HG03196 (cell line): ENCODE measurements at regions not wholly inside any gene's neighbourhood (a gene's known extent, or its start where the extent isn't known, plus 50 kb on each side); places are given as distances from the start of the nearest gene placed in this dataset.
"Not testable (repeated sequence)": the region's sequence is repeated elsewhere in the genome, so short reads cannot be mapped to it uniquely, and the experiment has no call there.

Experiments used
- ATAC-seq: cut with Tn5 transposase; IDR thresholded peaks from one replicate; pipeline ENCODE4 v1.9.1; 2021; ENCODE audit not compliant: unreplicated experiment

DNA sequence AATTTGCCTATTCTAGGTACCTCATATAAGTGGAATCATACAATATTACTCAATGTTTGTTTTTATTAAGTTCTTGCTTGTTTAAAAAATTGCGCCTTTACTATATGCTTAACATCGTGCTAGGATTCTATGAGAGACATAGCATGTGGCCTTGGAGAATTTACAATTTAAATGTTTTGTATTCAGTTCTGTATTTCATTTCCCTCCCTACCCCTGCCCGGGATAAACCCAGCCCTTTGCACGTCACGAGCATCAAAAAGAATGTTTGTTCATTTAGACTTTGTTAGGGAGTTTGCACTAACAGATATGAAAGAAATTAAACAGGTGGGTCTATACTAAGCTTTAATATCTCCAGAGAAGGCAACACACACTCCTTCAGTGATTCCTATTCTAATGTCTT, 75.7 kb downstream of the C18orf54 start:
- no peak for ATAC-seq

GRCh38 chr18:54433857-54434256, 76.2 kb downstream of the C18orf54 start:
- ATAC-seq: no peak

DNA sequence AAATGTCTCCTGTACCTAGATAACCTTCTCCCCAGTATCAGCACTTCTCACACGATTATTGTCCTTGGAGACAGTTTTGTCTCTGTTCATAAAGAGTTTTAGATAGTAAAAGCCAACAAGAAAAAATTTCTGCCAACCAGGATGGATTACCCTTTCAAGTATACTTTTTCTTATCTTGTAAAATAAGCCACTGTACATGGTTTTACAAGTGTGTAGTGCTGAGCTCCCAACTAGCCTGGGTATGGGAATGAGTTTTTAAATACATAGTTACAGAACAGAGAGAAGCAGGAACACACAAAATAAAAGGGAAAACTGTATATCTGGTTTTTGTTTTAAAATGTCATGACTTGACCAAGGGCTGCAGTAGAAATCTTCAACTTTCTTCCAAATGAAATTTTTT, 76.7 kb downstream of the C18orf54 start:
- ATAC-seq: no peak

DNA sequence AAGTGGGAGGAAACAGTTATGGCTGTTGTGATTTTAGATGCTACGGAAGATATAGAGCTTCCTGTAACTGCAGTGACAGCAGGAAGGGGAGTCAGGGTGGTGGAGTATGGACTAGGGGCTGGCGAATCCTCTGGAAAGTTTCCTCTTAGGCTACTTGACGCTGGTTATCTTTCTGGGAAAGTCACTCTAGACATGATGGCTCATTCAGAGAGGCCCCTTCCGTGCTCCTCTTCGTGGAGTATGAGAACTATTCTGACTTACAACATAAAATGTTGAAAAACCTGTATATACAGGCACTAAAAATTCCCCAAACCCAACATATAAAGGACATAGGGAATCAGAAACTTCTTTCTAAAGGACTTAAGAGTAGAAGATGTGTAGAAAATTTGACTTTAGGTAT, 78.8 kb downstream of the C18orf54 start:
- no peak for ATAC-seq

- ATAC-seq: no peak
Observed at GRCh38 chr18:54440292-54440691, 82.6 kb downstream of the C18orf54 start.

DNA sequence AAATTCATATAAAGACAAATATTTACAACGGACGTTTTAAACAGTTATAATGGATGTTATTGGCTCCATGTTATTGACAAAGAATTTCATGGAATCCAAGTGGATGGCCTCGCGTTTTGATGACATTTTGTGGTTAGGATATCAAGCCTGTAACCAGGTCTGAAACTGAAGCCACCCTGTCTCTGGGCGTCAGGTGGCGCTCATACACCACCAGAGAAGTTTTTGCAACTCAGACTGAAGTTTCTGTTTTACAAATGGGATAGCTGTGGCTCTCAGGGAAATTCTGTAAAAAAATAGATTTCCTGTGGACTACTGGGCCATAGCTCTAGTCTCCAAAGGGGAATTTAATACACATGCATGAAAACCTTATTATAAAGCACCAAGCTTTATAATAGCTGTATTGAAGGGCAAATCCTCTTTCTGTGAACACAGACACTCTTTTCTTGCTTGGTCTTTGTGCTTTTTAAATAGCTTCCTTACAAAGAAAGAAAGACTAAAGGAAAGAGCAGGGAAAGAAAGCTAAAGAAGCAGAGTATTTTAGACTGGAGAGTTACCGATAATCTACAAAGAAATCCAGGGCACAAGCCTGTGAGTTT, 86.7 kb downstream of the C18orf54 start:
- peak; percentile 78 for ATAC-seq

DNA sequence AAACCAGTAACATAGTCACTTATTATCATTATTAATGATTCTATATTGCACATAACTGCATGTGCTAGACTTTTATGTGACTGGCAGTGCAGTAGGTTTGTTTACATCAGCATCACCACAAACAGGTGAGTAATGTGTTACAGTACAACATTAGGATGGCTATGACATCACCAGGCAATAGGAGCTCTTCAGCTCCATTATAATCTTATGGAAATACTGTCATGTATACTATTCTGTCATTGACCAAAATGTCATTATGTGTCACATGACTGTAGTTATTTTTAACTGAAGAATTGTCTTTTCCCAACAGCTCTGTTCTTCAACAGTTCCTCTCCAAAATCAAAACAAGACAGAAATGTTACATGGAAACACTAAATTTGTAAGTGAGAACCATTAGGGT, 96.3 kb downstream of the C18orf54 start:
- no peak for ATAC-seq

GRCh38 chr18:54465502-54465901, 107.8 kb downstream of the C18orf54 start:
- ATAC-seq: no peak

DNA sequence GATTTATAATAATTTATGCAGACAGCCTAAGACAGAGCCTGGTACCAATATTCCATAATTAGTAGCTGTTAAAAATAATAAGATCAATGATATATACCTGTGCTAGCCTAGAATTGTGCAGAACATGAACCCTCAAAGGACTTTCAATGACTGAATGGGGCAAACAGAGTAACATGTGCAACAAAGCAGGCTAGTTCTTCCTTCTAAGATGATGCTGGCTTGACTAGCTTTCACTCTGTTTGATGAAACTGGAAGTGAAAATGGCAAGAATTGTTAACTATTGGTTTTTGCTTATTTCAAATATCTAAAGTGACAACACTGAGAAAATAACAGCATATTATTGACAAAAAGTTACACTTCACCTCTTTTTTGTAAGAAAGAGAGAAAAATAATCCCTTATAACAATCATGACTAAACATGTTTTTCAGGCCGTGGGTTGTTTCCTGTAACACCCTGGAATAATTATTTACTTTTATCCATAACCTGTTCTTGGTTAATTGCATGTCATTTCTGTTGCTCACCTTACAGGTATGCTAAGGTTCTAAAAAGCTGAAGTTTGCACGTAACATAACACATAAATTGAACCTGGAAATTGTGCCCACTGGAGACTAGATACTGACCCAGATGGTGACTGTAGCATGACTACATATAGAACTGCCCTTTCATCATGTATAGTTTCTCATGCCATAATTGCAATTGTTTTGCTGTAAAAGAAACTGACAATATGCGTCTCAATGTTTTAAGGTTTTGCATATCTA, 108.7 kb downstream of the C18orf54 start:
- no peak for ATAC-seq

DNA sequence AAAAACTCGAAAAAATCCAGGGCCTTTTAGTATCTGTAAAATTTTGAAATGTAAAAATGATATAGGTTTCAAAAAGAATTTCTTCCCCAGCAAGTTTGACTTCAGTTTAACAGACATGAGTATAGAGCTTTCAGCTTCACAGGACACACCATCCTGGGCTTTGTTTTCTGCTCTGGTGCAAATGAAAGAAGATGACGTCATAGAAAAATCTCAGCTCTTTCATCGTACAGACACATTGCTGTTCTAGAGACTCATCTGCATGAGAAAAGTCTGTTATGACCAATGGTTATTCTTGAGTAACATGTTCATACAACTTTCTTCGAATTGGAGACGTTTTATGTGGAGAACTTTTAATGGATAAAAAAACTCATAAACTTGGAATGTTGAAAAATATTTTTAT, 111.7 kb upstream of the DYNAP start:
- ATAC-seq: no peak

DNA sequence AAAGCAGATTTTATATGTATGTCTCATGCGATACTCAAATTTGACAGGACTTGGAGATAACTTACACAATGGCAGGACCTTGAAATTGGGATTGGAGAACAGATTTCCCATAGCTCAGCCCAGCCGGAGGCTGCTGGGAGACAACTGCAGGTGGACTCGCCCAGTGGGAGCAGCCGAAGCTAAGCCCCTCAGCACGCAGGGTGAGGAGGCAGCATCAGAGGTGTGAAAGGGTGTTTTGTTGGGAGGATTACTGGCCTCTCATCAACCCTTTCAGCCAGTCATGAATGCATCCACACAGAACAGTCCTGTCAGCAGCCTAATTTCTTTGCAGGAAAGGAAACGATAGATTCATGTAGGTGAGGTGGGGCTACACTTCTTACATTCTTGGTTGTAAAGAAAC, 110.4 kb upstream of the DYNAP start:
- no peak for ATAC-seq

DNA sequence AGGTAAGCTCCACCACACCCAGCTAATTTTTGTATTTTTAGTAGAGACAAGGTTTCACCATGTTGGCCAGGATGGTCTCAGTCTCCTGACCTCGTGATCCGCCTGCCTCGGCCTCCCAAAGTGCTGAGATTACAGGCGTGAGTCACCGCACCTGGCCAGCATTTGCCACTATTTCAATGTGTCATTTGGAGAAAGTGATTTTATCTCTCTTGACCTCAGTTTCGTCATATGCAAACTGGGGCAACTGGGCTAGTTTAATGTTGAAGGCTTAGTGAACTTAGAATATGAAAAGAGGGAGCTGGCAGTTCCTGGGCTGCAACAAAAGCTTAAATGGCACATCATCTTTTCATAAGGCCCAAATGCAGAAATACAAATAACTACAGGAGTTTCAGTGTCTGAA, 88.6 kb upstream of the DYNAP start:
- ATAC-seq: not testable (repeated sequence)

DNA sequence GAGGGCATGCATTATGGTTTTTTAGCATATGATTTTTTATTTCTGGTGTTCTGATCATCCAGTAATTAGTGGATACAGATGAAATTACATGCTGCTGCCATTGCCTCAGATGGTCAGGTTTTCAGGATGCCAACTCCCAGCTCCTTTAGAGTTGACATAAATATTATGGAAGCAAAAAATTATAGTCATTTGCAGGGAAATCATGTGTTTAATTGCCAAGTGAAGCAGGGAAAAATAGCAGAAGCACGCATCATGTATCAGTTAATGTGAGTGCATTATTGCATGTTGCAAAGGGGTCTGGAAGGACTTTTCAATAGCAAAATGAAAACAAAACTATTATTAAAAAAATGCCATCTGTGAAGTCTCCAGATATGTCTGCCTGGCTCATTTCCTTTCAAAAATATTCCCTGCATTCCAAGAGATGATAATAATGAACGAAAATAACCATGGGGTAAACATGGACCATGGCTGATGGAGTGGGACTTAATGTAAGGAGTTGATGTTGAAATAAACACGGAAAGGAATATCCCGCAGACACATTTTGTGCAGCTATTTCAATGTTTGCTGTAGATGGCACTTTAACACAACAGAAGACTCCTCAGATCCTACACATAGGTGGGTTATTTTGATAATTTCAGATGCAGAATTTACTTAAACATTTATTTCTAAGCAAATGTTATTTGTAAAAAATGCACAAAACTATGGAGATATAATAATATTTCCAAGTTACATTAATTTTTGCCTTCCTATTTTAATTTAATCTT, 87.7 kb upstream of the DYNAP start:
- ATAC-seq: no peak

GRCh38 chr18:54506516-54507261, 84.4 kb upstream of the DYNAP start:
- ATAC-seq: no peak

DNA sequence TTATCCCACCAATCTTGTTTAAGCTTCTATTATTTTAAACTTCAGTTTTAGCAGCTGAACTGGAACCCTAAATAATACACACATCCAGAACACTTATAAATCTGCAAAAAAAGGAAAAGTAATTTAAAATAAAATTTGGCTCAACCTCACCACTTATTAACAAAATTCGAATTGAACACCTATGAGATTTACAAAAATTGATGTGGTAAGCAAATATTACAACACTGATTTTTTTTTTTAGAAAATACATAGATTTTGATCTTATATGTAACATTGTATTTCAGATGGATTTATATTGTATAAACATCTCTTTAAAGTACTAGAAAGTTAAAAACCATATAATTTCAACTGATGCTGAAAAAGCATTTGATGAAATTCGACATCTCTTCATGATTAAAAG, 81.3 kb upstream of the DYNAP start:
- no peak for ATAC-seq

GRCh38 chr18:54515149-54515548, 75.9 kb upstream of the DYNAP start:
- no peak for ATAC-seq

DNA sequence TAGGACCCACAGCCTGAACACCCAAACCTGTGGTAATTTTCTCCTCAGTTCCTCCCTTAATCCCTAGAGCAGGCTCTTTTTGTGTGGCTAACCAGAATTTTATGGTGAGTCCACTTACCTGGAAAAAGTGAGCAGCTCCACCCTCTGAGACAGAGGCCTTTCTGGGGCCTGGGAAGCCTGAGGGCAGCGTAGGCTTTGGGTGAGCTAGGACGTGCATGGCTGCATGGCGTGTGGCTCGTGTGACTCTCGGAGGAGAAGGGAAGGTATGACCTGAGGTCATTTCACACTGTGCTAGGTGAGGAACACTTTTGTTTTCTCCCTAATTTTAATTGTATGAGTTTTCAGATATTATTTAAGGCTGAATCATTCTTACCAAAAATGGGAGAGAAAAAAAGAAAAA, 73.5 kb upstream of the DYNAP start:
- no peak for ATAC-seq

- ATAC-seq: no peak
Observed at GRCh38 chr18:54521846-54522245, 69.2 kb upstream of the DYNAP start.

- ATAC-seq: no peak
Observed at GRCh38 chr18:54528942-54529376, 62.1 kb upstream of the DYNAP start.

- ATAC-seq: no peak
Observed at GRCh38 chr18:54529444-54529843, 61.6 kb upstream of the DYNAP start.

GRCh38 chr18:54530285-54530684, 60.8 kb upstream of the DYNAP start:
- no peak for ATAC-seq
